Liver (tissue), 8 donors: ENCODE measurements at regions not wholly inside any gene's neighbourhood (a gene's known extent, or its start where the extent isn't known, plus 50 kb on each side); places are given as distances from the start of the nearest gene placed in this dataset.

ENCODE experiments used
- DNase-seq: peaks from one replicate; pipeline ENCODE4 v3.0.0-alpha.2; 2017; ENCODE audit warnings: low spot score
- H3K27ac ChIP-seq, 2 donors: one replicate each; pipeline ENCODE4 v1.7.0; 2013; ENCODE audit warnings: inconsistent platforms in 2 of 2, low read length in 2 of 2, control low read depth in 1 of 2, low read depth in 1 of 2, mild to moderate bottlenecking in 1 of 2
- H3K27me3 ChIP-seq, 4 donors: one replicate each; pipeline versions ENCODE4 v1.6.1 to v1.7.0; 2013; ENCODE audit warnings: low read length in 3 of 4, inconsistent platforms in 1 of 4, mild to moderate bottlenecking in 1 of 4, moderate library complexity in 1 of 4; ENCODE audit not compliant: control insufficient read depth in 4 of 4, insufficient read depth in 4 of 4
- H3K36me3 ChIP-seq, 4 donors: one replicate each; pipeline versions ENCODE4 v1.6.1 to v1.7.0; 2013; ENCODE audit warnings: low read length in 3 of 4, mild to moderate bottlenecking in 3 of 4, low read depth in 1 of 4, moderate library complexity in 1 of 4; ENCODE audit not compliant: control insufficient read depth in 4 of 4, insufficient read depth in 3 of 4
- H3K4me1 ChIP-seq, 4 donors: one replicate each; pipeline versions ENCODE4 v1.6.1 to v1.7.0; 2013; ENCODE audit warnings: low read length in 3 of 4, mild to moderate bottlenecking in 3 of 4, moderate library complexity in 1 of 4; ENCODE audit not compliant: control insufficient read depth in 4 of 4, insufficient read depth in 4 of 4
- H3K4me3 ChIP-seq, 3 donors: one replicate each; pipeline versions ENCODE4 v1.6.1 to v1.7.0; 2013; ENCODE audit warnings: low read length in 3 of 3, control low read depth in 1 of 3, low read depth in 1 of 3, mild to moderate bottlenecking in 1 of 3
- H3K9ac ChIP-seq, 2 donors: one replicate each; pipeline ENCODE4 v1.7.0; 2013; ENCODE audit warnings: low read length in 2 of 2, mild to moderate bottlenecking in 2 of 2, moderate library complexity in 2 of 2, control low read depth in 1 of 2, low read depth in 1 of 2
- H3K9me3 ChIP-seq, 4 donors: one replicate each; pipeline versions ENCODE4 v1.6.1 to v1.7.0; 2013; ENCODE audit warnings: low read length in 3 of 4; ENCODE audit not compliant: control insufficient read depth in 4 of 4
- EGR1 ChIP-seq, 2 donors: IDR thresholded peaks; 2 replicates each; pipeline ENCODE4 v1.6.1; 2016 to 2018; ENCODE audit warnings: antibody characterized with exemption in 2 of 2, low read depth in 2 of 2
- FOXA1 ChIP-seq: IDR thresholded peaks from 2 replicates; pipeline ENCODE4 v1.6.1; 2016; ENCODE audit warnings: antibody characterized with exemption
- FOXA2 ChIP-seq: IDR thresholded peaks from 2 replicates; pipeline ENCODE4 v1.6.1; 2016; ENCODE audit warnings: antibody characterized with exemption
- GABPA ChIP-seq, 2 donors: IDR thresholded peaks in 1 of 2; conservative IDR thresholded peaks in 1 of 2; 2 replicates each; pipeline ENCODE4 v1.6.1; 2016; ENCODE audit warnings: antibody characterized with exemption in 2 of 2, mild to moderate bottlenecking in 1 of 2, moderate library complexity in 1 of 2
- HNF4A ChIP-seq, 2 donors: conservative IDR thresholded peaks; 2 replicates each; pipeline ENCODE4 v1.6.1; 2016; ENCODE audit warnings: antibody characterized with exemption in 2 of 2, mild to moderate bottlenecking in 2 of 2
- HNF4G ChIP-seq: IDR thresholded peaks from 2 replicates; pipeline ENCODE4 v1.6.1; 2016; ENCODE audit warnings: antibody characterized with exemption
- JUND ChIP-seq, 2 donors: IDR thresholded peaks; 2 replicates each; pipeline ENCODE4 v1.6.1; 2016; ENCODE audit warnings: antibody characterized with exemption in 2 of 2
- NR2F2 ChIP-seq: IDR thresholded peaks from 2 replicates; pipeline ENCODE4 v1.6.1; 2016; ENCODE audit warnings: antibody characterized with exemption
- RAD21 ChIP-seq, 2 donors: IDR thresholded peaks; 2 replicates each; pipeline ENCODE4 v1.6.1; 2016; ENCODE audit warnings: antibody characterized with exemption in 2 of 2, mild to moderate bottlenecking in 2 of 2
- RXRA ChIP-seq, 2 donors: IDR thresholded peaks; 2 replicates each; pipeline ENCODE4 v1.6.1; 2017 to 2018; ENCODE audit warnings: antibody characterized with exemption in 2 of 2, mild to moderate bottlenecking in 1 of 2
- SP1 ChIP-seq: IDR thresholded peaks from 2 replicates; pipeline ENCODE4 v1.6.1; 2018; ENCODE audit warnings: antibody characterized with exemption, mild to moderate bottlenecking
- TAF1 ChIP-seq: conservative IDR thresholded peaks from 2 replicates; pipeline ENCODE4 v1.6.1; 2016; ENCODE audit warnings: antibody characterized with exemption, mild to moderate bottlenecking
- YY1 ChIP-seq: IDR thresholded peaks from 2 replicates; pipeline ENCODE4 v1.6.1; 2016; ENCODE audit warnings: antibody characterized with exemption, mild to moderate bottlenecking
- WGBS: extraction: QIAGEN DNeasy Blood & Tissue Kit; methylation state at CpG from one replicate; pipeline ENCODE4 v1.1.7; 2013; 5-methylcytosine and 5-hydroxymethylcytosine counted together
- TF ChIP-seq, protein P1 (sequence below): IDR thresholded peaks from 2 replicates; pipeline ENCODE4 v1.6.1; 2016; ENCODE audit warnings: antibody characterized with exemption
- TF ChIP-seq, protein P2 (sequence below): IDR thresholded peaks from 2 replicates; pipeline ENCODE4 v1.6.1; 2016; ENCODE audit warnings: antibody characterized with exemption, mild to moderate bottlenecking
- TF ChIP-seq, protein P3 (sequence below): IDR thresholded peaks from 2 replicates; pipeline ENCODE4 v1.6.1; 2016; ENCODE audit warnings: antibody characterized with exemption
- TF ChIP-seq, protein P4 (sequence below): fragments of 150-350 bp; IDR thresholded peaks from 2 replicates; pipeline ENCODE4 v1.5.1; 2017; ENCODE audit warnings: improper control_type of control experiment, low read depth, low read length; ENCODE audit not compliant: missing input control
- donor health status: healthy.
- donor health status: healthy.
- donor health status: healthy.
- donor health status: healthy.
- donor health status: healthy.

DNA sequence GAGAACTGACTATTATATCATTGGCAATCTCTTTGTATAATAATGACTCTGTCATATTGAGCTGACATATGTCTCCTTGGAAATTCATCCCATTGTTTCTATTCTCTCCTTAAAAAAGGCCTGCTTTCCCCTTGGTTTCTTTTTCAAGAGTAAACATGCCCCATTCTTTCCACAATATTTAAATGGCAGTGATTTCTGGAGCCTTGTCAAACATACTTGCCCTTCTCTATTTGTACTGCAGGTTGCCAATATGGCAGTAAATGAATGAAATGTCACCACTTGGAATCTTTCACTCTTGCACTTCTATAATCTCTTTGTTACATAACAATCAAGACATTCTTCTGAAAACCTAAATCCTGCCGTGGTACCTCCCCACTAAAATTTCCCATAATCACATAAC is 1265.1 kb upstream of the CDH8 start (continued):
- TF ChIP-seq, protein P1, sequence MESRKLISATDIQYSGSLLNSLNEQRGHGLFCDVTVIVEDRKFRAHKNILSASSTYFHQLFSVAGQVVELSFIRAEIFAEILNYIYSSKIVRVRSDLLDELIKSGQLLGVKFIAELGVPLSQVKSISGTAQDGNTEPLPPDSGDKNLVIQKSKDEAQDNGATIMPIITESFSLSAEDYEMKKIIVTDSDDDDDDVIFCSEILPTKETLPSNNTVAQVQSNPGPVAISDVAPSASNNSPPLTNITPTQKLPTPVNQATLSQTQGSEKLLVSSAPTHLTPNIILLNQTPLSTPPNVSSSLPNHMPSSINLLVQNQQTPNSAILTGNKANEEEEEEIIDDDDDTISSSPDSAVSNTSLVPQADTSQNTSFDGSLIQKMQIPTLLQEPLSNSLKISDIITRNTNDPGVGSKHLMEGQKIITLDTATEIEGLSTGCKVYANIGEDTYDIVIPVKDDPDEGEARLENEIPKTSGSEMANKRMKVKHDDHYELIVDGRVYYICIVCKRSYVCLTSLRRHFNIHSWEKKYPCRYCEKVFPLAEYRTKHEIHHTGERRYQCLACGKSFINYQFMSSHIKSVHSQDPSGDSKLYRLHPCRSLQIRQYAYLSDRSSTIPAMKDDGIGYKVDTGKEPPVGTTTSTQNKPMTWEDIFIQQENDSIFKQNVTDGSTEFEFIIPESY = no peak
- no peak for TF ChIP-seq HNF4G

DNA sequence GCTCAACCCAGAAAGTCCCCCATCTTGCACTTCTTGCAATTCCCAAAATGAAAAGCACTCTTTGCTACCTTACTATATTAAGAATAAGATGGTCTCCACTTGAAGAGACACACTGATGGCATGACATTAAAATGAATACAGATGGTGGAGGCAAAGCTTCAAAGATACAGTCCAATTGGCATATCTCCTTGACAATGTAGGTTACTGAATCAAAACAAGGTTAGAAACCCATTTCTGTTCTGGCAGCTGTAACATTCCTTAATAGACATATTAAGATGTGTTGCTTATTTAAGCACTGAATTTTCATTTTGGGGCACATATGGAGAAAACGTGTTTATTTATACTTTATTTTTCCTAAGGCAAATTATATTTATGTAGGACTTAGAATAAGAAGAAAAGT is 1262.8 kb upstream of the CDH8 start:
- H3K27ac ChIP-seq = no peak overlapping the region
- DNase-seq = no peak
- H3K4me1 ChIP-seq = no peaks in the 10 kb centered on the region
- H3K4me3 ChIP-seq = no peak overlapping the region
- no peaks in the 10 kb centered on the region for H3K36me3 ChIP-seq
- no peaks in the 10 kb centered on the region for H3K27me3 ChIP-seq
- 82% methylated on average over 1 of the region's 1 CpG for WGBS
- no peak overlapping the region for H3K9ac ChIP-seq
- no peak for TF ChIP-seq RXRA (IDR thresholded peaks at IDR 0.05)
- no peak for TF ChIP-seq NR2F2
- TF ChIP-seq FOXA2 = no peak
- no peak for TF ChIP-seq HNF4A (conservative IDR thresholded peaks at IDR 0.05)
- TF ChIP-seq EGR1 (IDR thresholded peaks at IDR 0.05; ENCODE audit: low read depth in 2 of 2) = no peak
- TF ChIP-seq, protein P2, sequence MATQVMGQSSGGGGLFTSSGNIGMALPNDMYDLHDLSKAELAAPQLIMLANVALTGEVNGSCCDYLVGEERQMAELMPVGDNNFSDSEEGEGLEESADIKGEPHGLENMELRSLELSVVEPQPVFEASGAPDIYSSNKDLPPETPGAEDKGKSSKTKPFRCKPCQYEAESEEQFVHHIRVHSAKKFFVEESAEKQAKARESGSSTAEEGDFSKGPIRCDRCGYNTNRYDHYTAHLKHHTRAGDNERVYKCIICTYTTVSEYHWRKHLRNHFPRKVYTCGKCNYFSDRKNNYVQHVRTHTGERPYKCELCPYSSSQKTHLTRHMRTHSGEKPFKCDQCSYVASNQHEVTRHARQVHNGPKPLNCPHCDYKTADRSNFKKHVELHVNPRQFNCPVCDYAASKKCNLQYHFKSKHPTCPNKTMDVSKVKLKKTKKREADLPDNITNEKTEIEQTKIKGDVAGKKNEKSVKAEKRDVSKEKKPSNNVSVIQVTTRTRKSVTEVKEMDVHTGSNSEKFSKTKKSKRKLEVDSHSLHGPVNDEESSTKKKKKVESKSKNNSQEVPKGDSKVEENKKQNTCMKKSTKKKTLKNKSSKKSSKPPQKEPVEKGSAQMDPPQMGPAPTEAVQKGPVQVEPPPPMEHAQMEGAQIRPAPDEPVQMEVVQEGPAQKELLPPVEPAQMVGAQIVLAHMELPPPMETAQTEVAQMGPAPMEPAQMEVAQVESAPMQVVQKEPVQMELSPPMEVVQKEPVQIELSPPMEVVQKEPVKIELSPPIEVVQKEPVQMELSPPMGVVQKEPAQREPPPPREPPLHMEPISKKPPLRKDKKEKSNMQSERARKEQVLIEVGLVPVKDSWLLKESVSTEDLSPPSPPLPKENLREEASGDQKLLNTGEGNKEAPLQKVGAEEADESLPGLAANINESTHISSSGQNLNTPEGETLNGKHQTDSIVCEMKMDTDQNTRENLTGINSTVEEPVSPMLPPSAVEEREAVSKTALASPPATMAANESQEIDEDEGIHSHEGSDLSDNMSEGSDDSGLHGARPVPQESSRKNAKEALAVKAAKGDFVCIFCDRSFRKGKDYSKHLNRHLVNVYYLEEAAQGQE = no peak
- no peak for TF ChIP-seq HNF4G
- TF ChIP-seq RAD21 (IDR thresholded peaks at IDR 0.05) = no peak
- no peak for TF ChIP-seq JUND (IDR thresholded peaks at IDR 0.05)
- no peak for TF ChIP-seq SP1
- TF ChIP-seq FOXA1 = no peak
- TF ChIP-seq, protein P3, sequence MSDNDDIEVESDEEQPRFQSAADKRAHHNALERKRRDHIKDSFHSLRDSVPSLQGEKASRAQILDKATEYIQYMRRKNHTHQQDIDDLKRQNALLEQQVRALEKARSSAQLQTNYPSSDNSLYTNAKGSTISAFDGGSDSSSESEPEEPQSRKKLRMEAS = no peak
- no peak for TF ChIP-seq TAF1
- TF ChIP-seq GABPA (IDR thresholded peaks at IDR 0.05 in 1 of 2, conservative IDR thresholded peaks at IDR 0.05 in 1 of 2) = no peak
- TF ChIP-seq, protein P4, sequence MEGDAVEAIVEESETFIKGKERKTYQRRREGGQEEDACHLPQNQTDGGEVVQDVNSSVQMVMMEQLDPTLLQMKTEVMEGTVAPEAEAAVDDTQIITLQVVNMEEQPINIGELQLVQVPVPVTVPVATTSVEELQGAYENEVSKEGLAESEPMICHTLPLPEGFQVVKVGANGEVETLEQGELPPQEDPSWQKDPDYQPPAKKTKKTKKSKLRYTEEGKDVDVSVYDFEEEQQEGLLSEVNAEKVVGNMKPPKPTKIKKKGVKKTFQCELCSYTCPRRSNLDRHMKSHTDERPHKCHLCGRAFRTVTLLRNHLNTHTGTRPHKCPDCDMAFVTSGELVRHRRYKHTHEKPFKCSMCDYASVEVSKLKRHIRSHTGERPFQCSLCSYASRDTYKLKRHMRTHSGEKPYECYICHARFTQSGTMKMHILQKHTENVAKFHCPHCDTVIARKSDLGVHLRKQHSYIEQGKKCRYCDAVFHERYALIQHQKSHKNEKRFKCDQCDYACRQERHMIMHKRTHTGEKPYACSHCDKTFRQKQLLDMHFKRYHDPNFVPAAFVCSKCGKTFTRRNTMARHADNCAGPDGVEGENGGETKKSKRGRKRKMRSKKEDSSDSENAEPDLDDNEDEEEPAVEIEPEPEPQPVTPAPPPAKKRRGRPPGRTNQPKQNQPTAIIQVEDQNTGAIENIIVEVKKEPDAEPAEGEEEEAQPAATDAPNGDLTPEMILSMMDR = no peak
- TF ChIP-seq YY1 = no peak
- H3K9me3 ChIP-seq = no peaks in the 10 kb centered on the region
